ENCODE measurements at regions not wholly inside any gene's neighbourhood (a gene's known extent, or its start where the extent isn't known, plus 50 kb on each side); places are given as distances from the start of the nearest gene placed in this dataset.

DNA sequence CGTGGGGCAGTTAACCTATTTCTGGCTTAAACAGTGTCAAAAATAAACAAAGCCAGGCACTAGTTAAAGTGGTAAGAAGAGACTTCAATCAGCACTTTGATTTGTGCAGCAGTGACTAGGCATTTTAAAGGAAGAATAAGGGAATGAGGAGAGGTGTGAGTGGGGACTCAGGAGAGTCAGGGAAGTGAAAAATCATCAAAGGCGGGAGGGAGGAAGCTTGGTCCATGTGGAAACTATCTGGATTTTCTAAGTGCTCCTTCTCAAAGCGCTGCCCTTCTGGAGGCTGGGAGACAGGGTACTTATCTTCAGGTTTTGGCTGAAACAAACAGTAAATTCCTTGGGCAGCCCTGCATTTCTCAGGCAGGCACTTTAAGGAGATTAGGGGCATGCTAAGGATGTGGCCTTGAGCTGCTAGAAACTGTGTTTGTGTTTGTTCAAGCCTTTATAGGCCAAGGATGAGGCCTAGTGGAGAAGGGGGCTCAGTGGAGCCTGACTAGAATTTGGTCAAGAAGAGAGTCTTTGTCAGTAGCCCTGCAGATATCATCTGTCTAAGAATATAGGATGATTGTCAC, 486.5 kb downstream of the SIPA1L2 start:
- no peak for TF ChIP-seq FOXJ3 (CRISPR knock-in tag; IDR thresholded peaks at IDR 0.05; ENCODE audit: borderline replicate concordance)
- TF ChIP-seq, protein P1, sequence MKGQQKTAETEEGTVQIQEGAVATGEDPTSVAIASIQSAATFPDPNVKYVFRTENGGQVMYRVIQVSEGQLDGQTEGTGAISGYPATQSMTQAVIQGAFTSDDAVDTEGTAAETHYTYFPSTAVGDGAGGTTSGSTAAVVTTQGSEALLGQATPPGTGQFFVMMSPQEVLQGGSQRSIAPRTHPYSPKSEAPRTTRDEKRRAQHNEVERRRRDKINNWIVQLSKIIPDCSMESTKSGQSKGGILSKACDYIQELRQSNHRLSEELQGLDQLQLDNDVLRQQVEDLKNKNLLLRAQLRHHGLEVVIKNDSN (CRISPR knock-in tag; IDR thresholded peaks at IDR 0.05) = no peak
- no peak for TF ChIP-seq ELF4 (CRISPR knock-in tag; IDR thresholded peaks at IDR 0.05; ENCODE audit: low read depth)
- TF ChIP-seq, protein P2, sequence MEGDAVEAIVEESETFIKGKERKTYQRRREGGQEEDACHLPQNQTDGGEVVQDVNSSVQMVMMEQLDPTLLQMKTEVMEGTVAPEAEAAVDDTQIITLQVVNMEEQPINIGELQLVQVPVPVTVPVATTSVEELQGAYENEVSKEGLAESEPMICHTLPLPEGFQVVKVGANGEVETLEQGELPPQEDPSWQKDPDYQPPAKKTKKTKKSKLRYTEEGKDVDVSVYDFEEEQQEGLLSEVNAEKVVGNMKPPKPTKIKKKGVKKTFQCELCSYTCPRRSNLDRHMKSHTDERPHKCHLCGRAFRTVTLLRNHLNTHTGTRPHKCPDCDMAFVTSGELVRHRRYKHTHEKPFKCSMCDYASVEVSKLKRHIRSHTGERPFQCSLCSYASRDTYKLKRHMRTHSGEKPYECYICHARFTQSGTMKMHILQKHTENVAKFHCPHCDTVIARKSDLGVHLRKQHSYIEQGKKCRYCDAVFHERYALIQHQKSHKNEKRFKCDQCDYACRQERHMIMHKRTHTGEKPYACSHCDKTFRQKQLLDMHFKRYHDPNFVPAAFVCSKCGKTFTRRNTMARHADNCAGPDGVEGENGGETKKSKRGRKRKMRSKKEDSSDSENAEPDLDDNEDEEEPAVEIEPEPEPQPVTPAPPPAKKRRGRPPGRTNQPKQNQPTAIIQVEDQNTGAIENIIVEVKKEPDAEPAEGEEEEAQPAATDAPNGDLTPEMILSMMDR (IDR thresholded peaks at IDR 0.05) = no peak
- no peak for TF ChIP-seq IRF2 (CRISPR knock-in tag; IDR thresholded peaks at IDR 0.05; ENCODE audit: borderline replicate concordance, low read depth)
- no peak for TF ChIP-seq SMAD4 (CRISPR knock-in tag; IDR thresholded peaks at IDR 0.05)
- TF ChIP-seq CREM (CRISPR knock-in tag; IDR thresholded peaks at IDR 0.05) = no peak
- no peak for TF ChIP-seq RELA (CRISPR knock-in tag; IDR thresholded peaks at IDR 0.05; ENCODE audit: borderline replicate concordance)
- no peak for TF ChIP-seq FOXP1 (CRISPR knock-in tag; IDR thresholded peaks at IDR 0.05; ENCODE audit: borderline replicate concordance)
- no peak for TF ChIP-seq CREB1 (CRISPR knock-in tag; IDR thresholded peaks at IDR 0.05)
- no peak for TF ChIP-seq TEAD4 (CRISPR knock-in tag; IDR thresholded peaks at IDR 0.05)
- no peak for TF ChIP-seq TCF7 (CRISPR knock-in tag; IDR thresholded peaks at IDR 0.05; ENCODE audit: low read depth)
- TF ChIP-seq TEAD1 (CRISPR knock-in tag; IDR thresholded peaks at IDR 0.05) = no peak
